Vagina (tissue), 2 donors: ENCODE measurements at regions not wholly inside any gene's neighbourhood (a gene's known extent, or its start where the extent isn't known, plus 50 kb on each side); places are given as distances from the start of the nearest gene placed in this dataset.
"Not testable (repeated sequence)": the region's sequence is repeated elsewhere in the genome, so short reads cannot be mapped to it uniquely, and the experiment has no call there.

ENCODE experiments used
- DNase-seq, 2 donors: peaks; one replicate each; pipeline ENCODE4 v3.0.0-alpha.2; 2017; ENCODE audit errors: extremely low spot score in 2 of 2
- H3K27ac ChIP-seq: fragments of 200-600 bp; sonication (generic); one replicate; pipeline ENCODE4 v1.5.1; 2019
- H3K27me3 ChIP-seq: fragments of 200-600 bp; sonication (generic); one replicate; pipeline ENCODE4 v1.5.1; 2019
- H3K36me3 ChIP-seq, 2 donors: fragments of 200-600 bp; sonication (generic); one replicate each; pipeline ENCODE4 v1.5.1; 2017 to 2019
- H3K4me1 ChIP-seq: fragments of 200-600 bp; sonication (generic); one replicate; pipeline ENCODE4 v1.5.1; 2019
- H3K4me3 ChIP-seq, 2 donors: fragments of 200-600 bp; sonication (generic); 1 replicate in 1 of 2; 2 replicates in 1 of 2; pipeline ENCODE4 v1.5.1; 2016 to 2019
- H3K9me3 ChIP-seq: fragments of 200-600 bp; sonication (generic); one replicate; pipeline ENCODE4 v1.5.1; 2019
- CTCF ChIP-seq, 3 experiments: fragments of 450-650 bp in 2 of 3; fragments of 200-600 bp in 1 of 3; sonication (generic) in 1 of 3; IDR thresholded peaks; one replicate each; pipeline ENCODE4 v1.5.1; 2017 to 2019; ENCODE audit warnings: antibody characterized with exemption in 3 of 3, mild to moderate bottlenecking in 2 of 3, moderate library complexity in 2 of 3
- POLR2A ChIP-seq, 2 donors: fragments of 450-650 bp; IDR thresholded peaks; one replicate each; pipeline ENCODE4 v1.6.1; 2017; ENCODE audit warnings: antibody characterized with exemption in 2 of 2, mild to moderate bottlenecking in 2 of 2, moderate library complexity in 2 of 2
- POLR2AphosphoS5 ChIP-seq, 2 donors: sonication (generic); formaldehyde crosslinking; IDR thresholded peaks; one replicate each; pipeline ENCODE4 v1.9.0; 2017; ENCODE audit warnings: antibody characterized with exemption in 2 of 2, mild to moderate bottlenecking in 2 of 2, low read depth in 1 of 2; ENCODE audit not compliant: insufficient read depth in 1 of 2
- intact Hi-C: fragments of 100-400 bp; cut with DNase I; formaldehyde crosslinking; loops from one replicate; pipeline ENCODE4 v1.15.1; 2023

- H3K4me1 ChIP-seq: no peaks in the 10 kb centered on the region
- no peak overlapping the region for H3K4me3 ChIP-seq
- H3K9me3 ChIP-seq: no peaks in the 10 kb centered on the region
- H3K36me3 ChIP-seq: no peaks in the 10 kb centered on the region
- no peak overlapping the region for H3K27ac ChIP-seq
- no peak for TF ChIP-seq POLR2AphosphoS5 (IDR thresholded peaks at IDR 0.05; ENCODE audit: insufficient read depth in 1 of 2, low read depth in 1 of 2)
- H3K27me3 ChIP-seq: no peaks in the 10 kb centered on the region
- DNase-seq: no peak
- intact Hi-C loops: no loop called here
These were observed 121.9 kb upstream of the STK32A start for GRCh38 chr5:147112899-147113298.

GRCh38 chr5:147113967-147114366 lies 120.9 kb upstream of the STK32A start:
- Histone ChIP-seq H3K27ac (no peak overlapping the region), H3K9me3 (no peaks in the 10 kb centered on the region), H3K4me1 (no peaks in the 10 kb centered on the region), H3K4me3 (no peak overlapping the region), H3K36me3 (no peaks in the 10 kb centered on the region), H3K27me3 (no peaks in the 10 kb centered on the region)
- intact Hi-C loops: no loop called here
- DNase-seq: no peak
- TF ChIP-seq POLR2A (IDR thresholded peaks at IDR 0.05) (no peak), POLR2AphosphoS5 (IDR thresholded peaks at IDR 0.05; ENCODE audit: insufficient read depth in 1 of 2, low read depth in 1 of 2) (no peak), CTCF (IDR thresholded peaks at IDR 0.05) (no peak)

GRCh38 chr5:147139759-147140158 lies 95.1 kb upstream of the STK32A start:
- H3K27me3 ChIP-seq, DNase-seq, H3K9me3 ChIP-seq, intact Hi-C loops, H3K4me1 ChIP-seq, H3K36me3 ChIP-seq, H3K4me3 ChIP-seq, H3K27ac ChIP-seq: not testable (repeated sequence)

GRCh38 chr5:147140558-147140957 lies 94.3 kb upstream of the STK32A start:
- DNase-seq: no peak
- no peak for TF ChIP-seq CTCF (IDR thresholded peaks at IDR 0.05)
- Histone ChIP-seq H3K4me1 (no peaks in the 10 kb centered on the region), H3K36me3 (no peaks in the 10 kb centered on the region), H3K9me3 (no peaks in the 10 kb centered on the region), H3K27me3 (no peaks in the 10 kb centered on the region), H3K27ac (no peak overlapping the region), H3K4me3 (no peak overlapping the region)
- intact Hi-C loops: no loop called here

- H3K27ac ChIP-seq, intact Hi-C loops, H3K27me3 ChIP-seq, H3K36me3 ChIP-seq, DNase-seq, H3K4me3 ChIP-seq, H3K9me3 ChIP-seq, H3K4me1 ChIP-seq: not testable (repeated sequence)
These were observed 93.2 kb upstream of the STK32A start for GRCh38 chr5:147141580-147141979.

- Histone ChIP-seq H3K9me3 (no peaks in the 10 kb centered on the region), H3K36me3 (no peaks in the 10 kb centered on the region), H3K4me1 (no peaks in the 10 kb centered on the region), H3K27ac (no peak overlapping the region), H3K4me3 (no peak overlapping the region), H3K27me3 (no peaks in the 10 kb centered on the region)
- no peak for TF ChIP-seq CTCF (IDR thresholded peaks at IDR 0.05)
- TF ChIP-seq POLR2A (IDR thresholded peaks at IDR 0.05): no peak
- no peak for TF ChIP-seq POLR2AphosphoS5 (IDR thresholded peaks at IDR 0.05; ENCODE audit: insufficient read depth in 1 of 2, low read depth in 1 of 2)
- DNase-seq: no peak
- intact Hi-C loops: no loop called here
These were observed 91.6 kb upstream of the STK32A start for GRCh38 chr5:147143215-147143614.

GRCh38 chr5:147145328-147145727 lies 89.5 kb upstream of the STK32A start:
- H3K27ac ChIP-seq: no peak overlapping the region
- H3K4me1 ChIP-seq: no peaks in the 10 kb centered on the region
- intact Hi-C loops: no loop called here
- no peaks in the 10 kb centered on the region for H3K27me3 ChIP-seq
- DNase-seq: no peak
- TF ChIP-seq POLR2A (IDR thresholded peaks at IDR 0.05) (no peak), POLR2AphosphoS5 (IDR thresholded peaks at IDR 0.05; ENCODE audit: insufficient read depth in 1 of 2, low read depth in 1 of 2) (no peak), CTCF (IDR thresholded peaks at IDR 0.05) (no peak)
- no peaks in the 10 kb centered on the region for H3K9me3 ChIP-seq
- no peaks in the 10 kb centered on the region for H3K36me3 ChIP-seq
- H3K4me3 ChIP-seq: no peak overlapping the region
